ENCODE measurements at regions not wholly inside any gene's neighbourhood (a gene's known extent, or its start where the extent isn't known, plus 50 kb on each side); places are given as distances from the start of the nearest gene placed in this dataset.

DNA sequence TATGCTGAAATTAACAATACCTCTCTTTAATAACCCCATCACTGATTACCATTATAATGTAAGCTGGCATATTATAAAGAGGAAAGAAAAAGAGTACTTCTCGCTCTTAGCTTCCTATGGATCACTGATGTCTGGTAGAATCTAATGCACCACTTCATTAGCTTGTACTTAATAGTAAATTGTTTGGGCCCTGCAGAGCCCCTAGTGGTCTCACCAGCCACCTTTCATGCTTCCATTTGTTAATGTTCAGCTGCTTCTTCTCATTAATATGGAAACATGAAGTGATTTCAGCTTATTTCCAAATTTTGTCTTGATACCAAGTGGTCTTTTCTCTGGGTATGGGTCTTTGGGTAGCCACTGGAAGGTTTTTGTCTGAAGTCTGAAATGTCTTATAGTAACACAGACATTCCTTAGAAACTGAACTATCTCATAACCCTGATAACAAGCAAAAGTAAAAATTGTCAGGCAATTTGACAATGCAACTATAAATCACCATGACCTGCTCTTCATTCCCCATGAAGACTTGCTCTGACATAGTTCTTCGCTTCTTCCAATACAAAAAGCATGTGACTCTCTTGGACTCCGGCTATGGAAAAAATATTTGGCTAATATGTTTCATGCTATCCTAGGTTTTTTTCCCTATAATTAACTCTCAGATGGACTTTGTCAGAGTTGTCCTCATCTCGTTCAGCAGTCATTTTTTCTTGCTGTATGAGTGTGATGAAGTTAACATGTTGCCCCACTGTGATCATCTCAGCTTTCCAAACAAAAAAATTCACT is 395.8 kb upstream of the MARCKS start:
- DNase-seq (ENCODE audit: low spot score): no peak

GRCh38 chr6:113464536-113464935 is 392.6 kb upstream of the MARCKS start:
- no peak for DNase-seq (ENCODE audit: low spot score)

DNA sequence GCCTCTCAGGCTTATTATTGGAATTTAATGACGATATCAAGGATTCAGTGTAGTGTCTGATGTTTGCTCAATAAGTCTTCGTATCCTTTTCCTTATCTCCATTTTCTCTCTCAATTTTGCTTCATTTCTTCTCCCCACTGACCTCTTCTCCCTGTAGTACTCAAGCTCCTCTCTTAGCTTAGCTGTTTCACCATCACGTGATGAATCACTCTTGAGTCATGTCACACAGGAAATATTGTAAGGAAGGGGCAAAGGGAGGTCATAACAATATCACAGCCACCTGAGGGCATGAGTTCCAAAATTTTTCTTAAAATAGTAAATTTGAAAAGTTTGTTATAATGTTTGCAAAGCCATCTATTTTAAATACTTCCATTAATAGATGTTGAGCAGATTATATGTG is 392.2 kb upstream of the MARCKS start:
- no peak for DNase-seq (ENCODE audit: low spot score)

DNA sequence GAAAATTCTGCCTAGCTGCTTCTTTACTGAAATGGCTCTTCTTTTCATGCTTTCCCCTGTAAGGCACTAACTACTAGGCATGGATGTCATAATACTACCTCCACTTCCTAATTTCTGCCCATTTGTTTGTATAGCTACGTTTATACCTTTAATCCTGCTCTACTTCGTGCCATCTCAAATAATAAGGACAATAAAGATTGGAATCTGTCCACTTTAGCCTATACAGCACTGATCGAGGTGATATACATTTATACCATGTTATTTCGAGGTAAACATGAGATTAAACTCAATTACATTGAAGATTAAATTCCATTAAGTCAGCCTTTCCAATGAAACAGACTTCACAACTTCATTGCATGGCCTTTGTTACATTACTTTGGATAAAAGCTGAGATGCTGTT is 390.6 kb upstream of the MARCKS start:
- no peak for DNase-seq (ENCODE audit: low spot score)

GRCh38 chr6:113475392-113475791 is 381.8 kb upstream of the MARCKS start:
- DNase-seq (ENCODE audit: low spot score): no peak

GRCh38 chr6:113476937-113477839 is 380.0 kb upstream of the MARCKS start:
- no peak for DNase-seq (ENCODE audit: low spot score)

DNA sequence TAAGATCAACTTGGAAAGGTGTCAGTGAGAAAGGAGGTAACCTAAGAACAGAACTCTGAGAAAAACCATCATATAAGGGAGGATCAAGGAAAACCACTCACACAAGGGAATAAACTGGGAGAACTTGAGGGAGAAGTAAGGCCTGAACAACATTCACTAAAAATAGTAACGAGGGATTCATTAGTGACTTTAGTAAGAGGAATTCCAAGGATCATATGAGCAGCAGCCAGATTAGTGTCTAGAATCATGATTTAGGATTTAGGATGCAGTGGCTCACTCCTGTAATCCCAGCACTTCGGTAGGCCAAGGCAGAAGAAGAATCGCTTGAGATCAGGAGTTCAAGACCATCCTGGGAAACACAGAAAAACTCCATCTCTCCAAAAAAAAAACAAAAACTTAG is 376.5 kb upstream of the MARCKS start:
- DNase-seq (ENCODE audit: low spot score): no peak

DNA sequence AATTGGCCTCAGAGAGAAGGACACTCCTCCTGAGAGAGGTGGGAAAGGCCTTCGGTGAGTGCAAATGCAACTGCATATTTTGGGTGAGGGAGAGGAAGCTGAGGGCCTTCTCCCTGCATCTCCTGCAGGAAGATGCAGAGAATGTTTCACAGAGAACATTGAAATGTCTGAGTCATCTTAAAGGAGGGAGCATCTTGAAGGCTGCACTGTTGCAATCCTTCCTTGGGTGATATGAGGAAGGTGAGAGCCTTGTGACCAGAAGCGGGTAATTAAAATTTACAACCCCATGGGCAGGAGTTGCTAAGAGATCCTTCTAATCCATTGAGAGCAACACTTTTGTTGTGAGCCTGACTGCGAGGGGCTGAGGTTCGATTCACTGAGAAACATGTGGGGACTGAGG is 375.7 kb upstream of the MARCKS start:
- no peak for DNase-seq (ENCODE audit: low spot score)

DNA sequence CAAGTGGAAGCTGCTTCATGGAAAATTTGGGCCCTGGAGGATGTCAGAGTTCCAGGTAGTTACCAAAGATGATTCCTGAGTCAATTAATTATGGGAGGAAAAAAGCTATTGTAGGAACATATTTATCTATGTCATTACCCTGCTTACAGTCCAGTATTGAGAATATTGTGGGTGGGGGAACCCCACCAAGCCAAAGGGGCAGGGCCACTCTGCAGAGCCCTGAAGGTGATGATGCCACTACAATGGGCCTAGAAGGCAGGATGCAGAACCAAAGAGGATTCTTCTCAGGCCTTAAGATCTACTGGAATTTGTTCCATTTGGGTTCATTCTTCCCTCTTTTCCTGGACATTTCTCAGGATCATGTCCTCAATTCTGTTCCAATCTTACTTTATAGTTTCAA is 375.2 kb upstream of the MARCKS start:
- DNase-seq (ENCODE audit: low spot score): no peak

DNA sequence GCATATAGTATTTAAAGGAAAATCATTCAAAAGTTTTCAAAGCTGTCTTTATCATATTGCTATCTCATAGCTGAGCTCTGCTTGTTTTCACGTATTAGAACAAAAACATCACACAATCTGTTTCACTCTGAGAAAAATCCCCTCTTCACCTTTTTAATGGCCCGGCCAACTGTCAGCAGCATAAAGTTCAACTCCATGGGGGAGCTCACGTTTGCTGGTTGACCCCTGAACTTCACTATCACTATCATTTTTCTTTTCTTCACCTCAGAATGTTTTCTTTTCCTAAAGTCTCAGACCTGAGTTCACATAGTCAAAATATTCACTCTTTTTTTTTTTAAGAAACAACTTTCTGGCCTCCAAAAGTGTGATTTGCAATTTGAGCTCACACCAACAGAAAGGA is 374.4 kb upstream of the MARCKS start:
- no peak for DNase-seq (ENCODE audit: low spot score)

DNA sequence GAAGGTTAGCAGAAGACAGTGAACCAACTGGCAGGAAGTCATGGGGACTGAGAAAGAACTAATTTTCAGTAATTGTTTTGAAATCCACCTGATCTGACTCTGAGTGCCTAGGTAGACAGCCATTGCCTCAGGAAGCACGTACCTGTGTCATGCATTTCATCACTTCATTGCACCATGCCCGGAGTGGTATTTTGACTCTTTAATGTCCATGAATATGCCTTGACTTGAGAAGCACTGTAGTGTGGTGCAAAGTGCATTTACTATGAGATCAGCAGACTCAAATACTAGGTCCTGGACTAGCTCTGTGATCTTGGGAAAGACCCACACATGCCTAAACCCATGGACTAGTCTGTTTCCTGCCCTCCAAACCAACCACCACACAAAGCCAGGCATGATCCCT is 370.9 kb upstream of the MARCKS start:
- no peak for DNase-seq (ENCODE audit: low spot score)

GRCh38 chr6:113487489-113488058 is 369.6 kb upstream of the MARCKS start:
- DNase-seq (ENCODE audit: low spot score): no peak

- DNase-seq (ENCODE audit: low spot score): no peak
Measured at GRCh38 chr6:113488061-113488460, 369.1 kb upstream of the MARCKS start.

DNA sequence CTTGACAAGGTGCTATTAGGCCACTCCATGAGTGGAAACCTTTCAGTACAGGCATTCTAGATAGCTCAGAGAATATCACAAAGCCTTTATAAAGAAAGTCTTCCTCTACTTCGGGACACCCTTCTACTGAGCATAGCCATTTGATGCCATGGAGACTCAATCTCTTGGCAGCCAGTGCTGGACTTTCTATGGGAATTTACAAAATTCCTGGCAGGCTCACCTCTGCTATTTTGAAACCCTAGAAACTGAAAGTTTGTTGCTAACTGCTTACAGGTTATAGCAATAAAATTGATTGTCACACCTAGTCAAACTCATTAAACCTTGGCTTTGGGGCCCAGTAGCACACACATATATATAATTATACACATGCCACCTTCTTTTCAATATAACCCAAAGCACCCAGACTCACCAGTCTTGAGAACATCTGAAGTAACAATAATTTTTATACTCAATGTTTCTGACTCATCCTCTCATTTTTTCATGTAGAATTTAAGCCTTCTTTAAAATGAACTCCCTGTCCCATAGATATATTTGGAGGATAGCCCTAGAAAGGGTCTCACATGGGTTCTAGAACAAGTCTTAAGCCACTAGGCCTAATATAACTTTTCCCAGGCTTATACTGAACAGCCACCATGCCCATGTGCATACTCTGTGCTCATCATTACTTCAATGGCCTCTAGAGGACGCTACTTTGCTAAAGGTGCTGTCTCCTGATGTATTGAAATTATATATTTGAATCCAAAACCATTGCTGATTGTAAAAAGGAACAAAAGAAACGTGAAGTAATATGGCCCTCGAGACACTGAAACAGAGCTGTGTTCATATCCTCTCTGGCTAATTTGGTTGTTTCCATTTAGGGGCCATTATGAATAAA is 368.1 kb upstream of the MARCKS start:
- no peak for DNase-seq (ENCODE audit: low spot score)

- no peak for DNase-seq (ENCODE audit: low spot score)
Measured at GRCh38 chr6:113489952-113490746, 367.0 kb upstream of the MARCKS start.

GRCh38 chr6:113491376-113491775 is 365.8 kb upstream of the MARCKS start:
- no peak for DNase-seq (ENCODE audit: low spot score)

DNA sequence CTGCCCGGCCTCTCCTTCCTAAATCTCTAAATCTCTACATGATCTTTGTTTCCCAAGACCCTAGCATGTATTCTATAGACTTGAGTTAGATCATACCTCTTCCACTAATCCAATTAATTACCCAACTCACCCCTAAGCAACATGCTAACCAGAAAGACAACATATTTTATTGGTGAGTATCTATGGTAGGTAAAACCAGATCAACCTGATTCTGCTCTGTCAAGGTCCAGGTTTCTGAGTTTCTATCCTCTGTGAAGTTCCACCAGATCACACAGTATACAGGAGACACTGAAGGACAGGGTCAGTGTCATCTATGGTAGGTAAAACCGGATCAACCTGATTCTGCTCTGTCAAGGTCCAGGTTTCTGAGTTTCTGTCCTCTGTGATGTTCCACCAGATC is 363.2 kb upstream of the MARCKS start:
- DNase-seq (ENCODE audit: low spot score): no peak

DNA sequence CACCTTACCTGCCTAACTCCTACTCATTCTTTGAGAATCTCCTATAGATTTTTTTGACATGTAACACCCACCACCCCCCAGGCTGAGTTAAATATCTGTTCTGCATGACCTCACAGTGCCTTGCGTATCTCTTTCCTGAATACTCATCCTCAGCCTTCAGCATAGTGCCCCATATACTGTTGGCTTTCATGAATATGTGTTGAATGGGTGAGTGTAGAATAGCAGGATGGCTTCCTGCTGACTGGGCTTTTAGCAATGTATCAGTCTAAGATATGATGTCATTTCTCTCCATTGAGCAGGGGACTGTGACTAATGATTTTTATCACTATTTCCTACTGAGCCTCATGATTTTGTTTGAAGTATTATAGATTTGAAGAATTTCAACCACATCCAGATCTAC is 361.6 kb upstream of the MARCKS start:
- no peak for DNase-seq (ENCODE audit: low spot score)

- DNase-seq (ENCODE audit: low spot score): no peak
Measured at GRCh38 chr6:113496166-113496565, 361.0 kb upstream of the MARCKS start.

GRCh38 chr6:113500221-113500620 is 356.9 kb upstream of the MARCKS start:
- no peak for DNase-seq (ENCODE audit: low spot score)

DNA sequence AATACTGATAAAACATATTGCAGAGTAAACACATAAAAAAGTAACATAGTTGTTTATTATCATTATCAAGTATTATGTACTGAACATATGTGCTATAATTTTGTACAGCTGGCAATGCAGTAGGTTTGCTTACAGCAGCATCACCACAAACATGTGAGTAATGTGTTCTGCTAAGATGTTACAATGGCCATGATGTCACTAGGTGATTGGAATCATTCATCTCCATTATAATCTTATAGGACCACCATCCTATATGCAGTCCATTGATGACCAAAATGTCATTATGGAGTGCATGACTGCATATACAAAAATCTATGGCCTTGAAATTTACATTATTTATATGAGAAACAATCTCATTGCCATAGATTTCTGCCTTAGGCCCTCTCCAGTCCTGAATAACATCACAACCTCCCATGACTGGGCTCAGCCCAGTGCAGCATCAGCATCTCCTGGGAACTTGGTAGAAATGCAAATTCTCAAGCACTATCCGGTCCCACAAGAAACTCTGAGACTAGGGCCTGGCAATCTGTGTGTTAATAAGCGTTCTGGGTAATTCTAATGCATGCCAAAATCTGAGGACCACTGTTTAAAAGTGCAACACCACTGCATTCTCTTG is 352.0 kb upstream of the MARCKS start:
- no peak for DNase-seq (ENCODE audit: low spot score)
